ENCODE measurements at regions not wholly inside any gene's neighbourhood (a gene's known extent, or its start where the extent isn't known, plus 50 kb on each side); places are given as distances from the start of the nearest gene placed in this dataset.
"Not testable (repeated sequence)": the region's sequence is repeated elsewhere in the genome, so short reads cannot be mapped to it uniquely, and the experiment has no call there.

DNA sequence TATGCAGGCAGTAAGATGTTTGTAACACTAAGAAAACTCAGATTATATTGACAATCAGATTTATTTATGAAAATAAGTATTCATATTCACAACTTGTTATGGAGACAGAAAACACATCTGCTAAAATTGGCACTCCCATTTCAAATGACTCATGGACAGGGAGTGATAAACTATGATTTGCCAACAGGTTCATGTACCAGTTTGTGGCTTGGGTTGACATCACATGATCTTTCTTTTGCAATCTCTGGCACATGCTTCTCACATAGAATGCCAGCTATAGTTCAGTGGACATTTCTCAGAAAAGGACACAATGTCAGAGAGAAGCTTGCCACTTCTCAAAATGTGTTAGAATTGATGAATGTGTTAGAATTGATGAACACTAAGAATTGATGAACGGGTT, 663.2 kb upstream of the ANKRD30A start:
- intact Hi-C loops (cut with DNase I, micrococcal nuclease): no loop called here

DNA sequence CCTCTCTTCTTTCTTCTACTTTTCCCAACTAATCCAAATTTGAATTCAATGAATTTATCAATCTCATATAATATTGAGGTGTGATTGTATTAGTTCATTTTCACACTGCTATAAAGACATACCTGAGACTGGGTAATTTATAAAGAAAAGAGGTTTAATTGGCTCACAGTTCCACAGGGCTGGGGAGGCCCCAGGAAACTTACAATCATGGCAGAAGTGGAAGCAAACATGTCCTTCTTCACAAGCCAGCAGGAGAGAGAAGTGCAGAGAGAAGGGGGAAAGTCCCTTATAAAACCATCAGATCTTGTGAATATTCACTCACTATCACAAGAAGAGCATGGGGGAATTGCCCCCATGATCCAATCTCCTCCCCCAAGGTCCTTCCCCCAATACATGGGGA, 667.0 kb upstream of the ANKRD30A start:
- H3K4me1 ChIP-seq (ENCODE audit: low read depth); intact Hi-C loops (cut with DNase I, micrococcal nuclease): not testable (repeated sequence)

More for the DNA sequence above, 663.2 kb upstream of the ANKRD30A start:
- TF ChIP-seq, protein P1, sequence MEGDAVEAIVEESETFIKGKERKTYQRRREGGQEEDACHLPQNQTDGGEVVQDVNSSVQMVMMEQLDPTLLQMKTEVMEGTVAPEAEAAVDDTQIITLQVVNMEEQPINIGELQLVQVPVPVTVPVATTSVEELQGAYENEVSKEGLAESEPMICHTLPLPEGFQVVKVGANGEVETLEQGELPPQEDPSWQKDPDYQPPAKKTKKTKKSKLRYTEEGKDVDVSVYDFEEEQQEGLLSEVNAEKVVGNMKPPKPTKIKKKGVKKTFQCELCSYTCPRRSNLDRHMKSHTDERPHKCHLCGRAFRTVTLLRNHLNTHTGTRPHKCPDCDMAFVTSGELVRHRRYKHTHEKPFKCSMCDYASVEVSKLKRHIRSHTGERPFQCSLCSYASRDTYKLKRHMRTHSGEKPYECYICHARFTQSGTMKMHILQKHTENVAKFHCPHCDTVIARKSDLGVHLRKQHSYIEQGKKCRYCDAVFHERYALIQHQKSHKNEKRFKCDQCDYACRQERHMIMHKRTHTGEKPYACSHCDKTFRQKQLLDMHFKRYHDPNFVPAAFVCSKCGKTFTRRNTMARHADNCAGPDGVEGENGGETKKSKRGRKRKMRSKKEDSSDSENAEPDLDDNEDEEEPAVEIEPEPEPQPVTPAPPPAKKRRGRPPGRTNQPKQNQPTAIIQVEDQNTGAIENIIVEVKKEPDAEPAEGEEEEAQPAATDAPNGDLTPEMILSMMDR (IDR thresholded peaks at IDR 0.05): no peak
- DNase-seq (no peak), ATAC-seq (no peak)
- peaks cover 45% of the 10 kb centered on the region for H3K9me3 ChIP-seq
- no peaks in the 10 kb centered on the region for H3K4me1 ChIP-seq (ENCODE audit: low read depth)
- no peaks in the 10 kb centered on the region for H3K36me3 ChIP-seq (ENCODE audit: low read depth)
- no peak overlapping the region for H3K4me3 ChIP-seq

DNA sequence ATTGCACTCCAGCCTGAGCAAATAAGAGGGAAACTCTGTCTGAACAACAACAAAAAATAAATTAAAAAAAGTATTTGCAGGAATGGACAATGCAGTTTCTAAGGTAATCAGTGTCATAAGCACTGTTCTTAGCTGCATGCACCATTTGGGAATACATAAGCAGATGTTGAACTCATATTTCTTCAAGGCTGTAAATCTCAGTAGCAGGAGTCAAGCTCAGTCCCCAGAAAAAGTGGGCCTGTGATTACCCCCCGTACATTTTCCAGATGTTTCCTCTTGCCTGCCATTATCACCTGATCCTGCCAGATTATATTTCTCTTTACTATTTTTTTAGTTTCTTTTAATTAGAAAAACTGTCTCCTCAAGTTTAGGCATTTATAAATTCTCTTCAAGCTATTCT, 667.6 kb upstream of the ANKRD30A start:
- DNase-seq (no peak), ATAC-seq (no peak)
- no peaks in the 10 kb centered on the region for H3K4me1 ChIP-seq (ENCODE audit: low read depth)
- no peak overlapping the region for H3K4me3 ChIP-seq
- intact Hi-C loops (cut with DNase I, micrococcal nuclease): no loop called here
- TF ChIP-seq, protein P1 (IDR thresholded peaks at IDR 0.05): no peak
- no peaks in the 10 kb centered on the region for H3K36me3 ChIP-seq (ENCODE audit: low read depth)
- peaks cover 40% of the 10 kb centered on the region for H3K9me3 ChIP-seq

More for the DNA sequence above, 667.0 kb upstream of the ANKRD30A start:
- ATAC-seq; DNase-seq; H3K4me3 ChIP-seq; H3K36me3 ChIP-seq (ENCODE audit: low read depth): not testable (repeated sequence)
- H3K9me3 ChIP-seq: peaks cover 46% of the 10 kb centered on the region

DNA sequence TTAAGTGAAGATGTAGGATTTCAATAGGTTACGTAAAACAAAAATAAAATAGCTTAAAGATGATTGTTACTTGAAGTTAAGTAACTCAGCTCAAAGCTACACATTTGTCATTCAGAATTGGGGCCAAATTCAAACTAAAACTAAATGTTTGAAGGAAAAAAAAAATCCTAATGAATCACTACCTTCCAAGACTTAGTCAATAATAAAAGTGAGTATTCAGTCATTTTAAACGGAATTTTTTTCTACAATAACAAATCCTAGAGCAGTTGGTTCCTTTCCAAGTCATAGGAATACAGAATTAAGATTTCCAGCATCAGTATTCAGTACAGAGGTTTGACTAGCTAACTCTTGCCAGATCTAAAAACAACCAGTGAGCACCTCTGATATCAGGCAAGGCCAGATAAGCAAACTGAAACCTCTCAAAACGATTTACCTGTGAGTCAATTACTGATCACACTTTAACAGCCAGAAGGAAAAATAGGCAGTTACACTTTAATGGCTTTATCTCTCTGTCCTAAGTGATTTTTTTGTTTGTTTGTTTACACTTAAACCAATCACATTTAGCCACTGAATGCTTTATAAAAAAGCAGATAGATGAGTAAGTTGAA, 669.8 kb upstream of the ANKRD30A start:
- DNase-seq: no peak
- Histone ChIP-seq H3K9me3 (peaks cover 40% of the 10 kb centered on the region), H3K36me3 (ENCODE audit: low read depth) (no peaks in the 10 kb centered on the region), H3K4me3 (no peak overlapping the region), H3K4me1 (ENCODE audit: low read depth) (no peaks in the 10 kb centered on the region)
- TF ChIP-seq, protein P1 (IDR thresholded peaks at IDR 0.05): no peak
- no peak for ATAC-seq
- intact Hi-C loops (cut with DNase I, micrococcal nuclease): no loop called here

DNA sequence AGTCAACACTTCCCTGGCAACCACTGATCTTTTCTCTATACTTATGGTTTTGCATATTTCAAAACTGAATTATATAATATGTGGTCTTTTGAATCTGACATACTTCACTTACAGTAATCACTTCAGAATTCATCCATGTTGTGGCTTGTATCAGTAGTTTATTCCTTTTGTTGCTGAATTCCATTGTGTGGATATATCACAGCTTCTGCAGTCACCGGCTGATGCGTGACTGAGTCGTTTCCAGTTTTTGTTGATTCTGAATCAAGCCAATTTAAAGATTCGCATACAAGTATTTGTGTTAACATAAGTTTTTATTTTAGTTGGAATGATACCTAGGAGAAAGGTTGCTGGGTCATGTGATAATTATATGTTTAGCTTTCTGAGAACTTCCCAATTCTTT, 672.5 kb upstream of the ANKRD30A start:
- no peak overlapping the region for H3K4me3 ChIP-seq
- TF ChIP-seq, protein P1 (IDR thresholded peaks at IDR 0.05): no peak
- DNase-seq (no peak), ATAC-seq (no peak)
- H3K36me3 ChIP-seq (ENCODE audit: low read depth): no peaks in the 10 kb centered on the region
- intact Hi-C loops (cut with DNase I, micrococcal nuclease): no loop called here
- peaks cover 23% of the 10 kb centered on the region for H3K9me3 ChIP-seq
- no peaks in the 10 kb centered on the region for H3K4me1 ChIP-seq (ENCODE audit: low read depth)

DNA sequence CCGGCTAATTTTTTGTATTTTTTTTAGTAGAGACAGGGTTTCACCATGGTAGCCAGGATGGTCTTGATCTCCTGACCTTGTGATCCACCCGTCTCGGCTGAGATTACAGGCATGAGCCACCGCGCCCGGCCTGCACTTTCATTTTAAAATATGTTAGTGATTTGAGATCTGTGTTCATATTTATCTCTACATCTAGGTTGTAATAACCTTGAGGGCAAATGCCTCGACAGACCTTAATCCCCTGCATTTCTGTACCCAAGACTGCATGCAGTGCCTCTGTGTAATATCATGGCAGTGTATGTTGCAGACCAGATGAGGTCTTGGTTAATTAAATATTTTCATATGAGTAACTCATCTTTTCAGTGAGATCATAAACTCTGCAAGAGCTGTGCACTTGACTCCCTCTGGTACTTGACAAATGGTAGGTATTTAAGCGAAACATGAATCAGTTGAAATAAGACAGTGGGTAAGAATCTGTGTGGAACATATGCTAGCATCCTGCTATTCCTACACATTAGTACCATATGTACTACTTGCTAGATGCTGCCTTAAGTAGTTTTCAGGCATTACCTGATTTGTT, 673.9 kb upstream of the ANKRD30A start:
- intact Hi-C loops (cut with DNase I, micrococcal nuclease): no loop called here
- no peak overlapping the region for H3K4me3 ChIP-seq
- ATAC-seq: no peak
- peaks cover 27% of the 10 kb centered on the region for H3K9me3 ChIP-seq
- TF ChIP-seq, protein P1 (IDR thresholded peaks at IDR 0.05): no peak
- H3K4me1 ChIP-seq (ENCODE audit: low read depth): no peaks in the 10 kb centered on the region
- no peak for DNase-seq
- no peaks in the 10 kb centered on the region for H3K36me3 ChIP-seq (ENCODE audit: low read depth)
